GM21723 (cell line): ENCODE measurements at regions not wholly inside any gene's neighbourhood (a gene's known extent, or its start where the extent isn't known, plus 50 kb on each side); places are given as distances from the start of the nearest gene placed in this dataset.
A peak's percentile ranks its signal among the peaks of the same experiment; 100 is the strongest.
"Not testable (repeated sequence)": the region's sequence is repeated elsewhere in the genome, so short reads cannot be mapped to it uniquely, and the experiment has no call there.

Experiments used
- ATAC-seq: cut with Tn5 transposase; IDR thresholded peaks from one replicate; pipeline ENCODE4 v1.9.1; 2021; ENCODE audit warnings: mild to moderate bottlenecking, moderate library complexity; ENCODE audit not compliant: unreplicated experiment

DNA sequence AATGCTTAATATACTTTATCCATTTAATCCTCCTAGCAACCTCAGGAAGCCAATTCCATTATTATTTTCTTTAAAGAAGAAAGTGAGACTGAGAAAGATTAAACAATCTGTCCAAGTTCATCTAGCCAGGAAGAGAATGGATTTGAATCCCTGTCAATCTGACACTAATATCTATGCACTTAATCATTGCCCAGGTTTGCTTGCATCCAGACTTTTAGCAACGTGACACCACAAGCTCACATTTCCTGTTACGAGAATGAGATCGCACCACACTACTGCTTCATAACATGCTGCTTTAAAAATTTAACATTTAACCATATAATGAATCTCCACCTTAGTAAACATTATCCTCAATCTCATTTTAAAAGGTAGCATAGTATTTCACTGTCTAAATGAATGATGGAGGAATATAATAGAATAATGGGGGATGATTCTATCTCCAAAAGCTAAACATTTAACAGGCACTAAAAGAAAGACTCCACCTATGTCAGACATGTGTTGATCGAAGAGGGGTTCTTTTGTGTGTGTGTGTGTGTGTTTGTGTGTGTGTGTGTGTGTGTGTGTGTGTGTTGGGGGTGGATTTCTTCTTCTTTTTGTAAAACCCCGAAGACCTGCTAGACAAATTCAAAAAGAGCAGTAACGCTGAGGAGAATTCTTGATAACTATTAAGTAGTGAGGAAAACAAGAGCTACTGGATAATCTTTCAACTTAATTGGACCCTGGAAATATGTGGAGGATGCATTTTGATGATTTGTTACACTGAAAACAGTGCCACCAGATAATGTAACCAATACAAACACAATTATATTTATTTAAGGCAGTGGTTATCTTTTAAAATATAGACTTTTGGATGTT is 138.7 kb upstream of the NR3C1 start:
- ATAC-seq = no peak

DNA sequence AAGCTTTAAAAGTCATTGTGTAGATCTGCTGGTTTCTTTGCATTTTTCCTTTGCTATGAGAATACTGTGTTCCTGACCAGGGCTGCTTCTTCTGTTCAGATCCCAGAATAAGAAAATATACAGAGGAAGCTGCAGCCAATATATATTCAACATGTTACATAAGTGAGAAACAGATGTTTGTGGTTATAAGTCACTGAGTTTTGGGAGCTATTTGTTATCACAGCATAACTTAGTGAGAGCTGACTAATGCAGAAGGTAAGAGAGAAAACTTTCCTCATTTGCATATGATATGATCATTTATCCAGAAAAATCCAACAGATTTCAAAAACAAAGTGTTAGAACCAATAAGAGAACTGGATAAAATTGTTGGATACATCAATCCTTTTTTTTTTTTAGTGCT is 136.3 kb upstream of the NR3C1 start:
- no peak for ATAC-seq

DNA sequence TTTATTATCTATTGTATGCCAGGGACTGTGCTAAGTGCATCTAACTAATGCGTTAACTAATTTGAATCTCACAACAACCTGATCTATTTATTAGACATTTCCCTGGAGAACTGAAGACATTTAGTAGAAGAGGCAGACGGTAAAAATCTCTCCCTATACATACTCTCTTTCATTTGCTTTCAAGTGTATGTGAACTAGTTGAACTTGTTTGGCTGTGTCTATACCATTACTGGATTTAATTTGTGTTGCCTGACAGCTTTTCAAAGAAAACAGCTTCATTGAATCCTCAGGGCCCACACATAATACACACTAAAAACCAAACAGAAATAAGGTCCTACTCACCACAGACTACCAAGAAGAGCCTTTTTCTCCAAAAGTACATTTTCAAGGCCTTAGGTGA is 133.6 kb upstream of the NR3C1 start:
- ATAC-seq = no peak

DNA sequence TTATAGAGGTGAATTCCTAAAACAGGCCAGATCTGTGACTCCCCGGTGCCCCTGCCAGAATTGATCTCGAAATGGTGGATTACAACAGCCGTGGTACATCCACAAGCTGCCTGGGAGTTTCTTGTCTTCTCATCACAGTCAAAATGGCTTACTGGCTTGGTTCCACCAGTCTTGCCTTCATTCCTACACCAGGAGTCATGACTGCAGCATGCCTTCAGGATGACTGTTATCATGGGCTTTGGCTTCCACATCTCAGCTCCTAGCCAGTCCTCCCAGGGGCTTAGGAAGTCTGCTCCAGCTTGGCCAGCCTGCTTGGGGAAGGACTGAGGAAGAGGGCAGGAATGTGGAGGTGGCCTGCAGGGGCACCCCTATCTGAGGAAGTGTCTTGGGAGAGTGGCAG is 132.9 kb upstream of the NR3C1 start:
- ATAC-seq = no peak

DNA sequence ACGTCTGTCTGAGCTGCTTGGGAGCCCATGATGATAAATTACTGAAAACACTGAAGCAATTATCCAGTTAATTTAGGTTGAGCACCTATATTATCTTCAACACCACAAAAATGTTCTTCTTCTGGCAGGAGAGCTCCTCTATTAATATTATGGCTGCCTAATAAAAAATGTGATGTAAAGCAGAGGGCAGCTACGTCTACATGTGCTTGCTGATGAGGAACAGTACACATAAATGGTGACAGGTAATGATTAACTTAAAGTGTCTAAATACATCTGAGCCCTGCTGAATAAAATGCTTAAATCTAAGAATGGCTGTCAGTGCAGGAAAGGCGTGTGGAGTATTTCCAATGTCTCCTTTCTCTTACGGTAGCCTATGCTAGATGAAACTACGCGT is 131.3 kb upstream of the NR3C1 start:
- no peak for ATAC-seq

DNA sequence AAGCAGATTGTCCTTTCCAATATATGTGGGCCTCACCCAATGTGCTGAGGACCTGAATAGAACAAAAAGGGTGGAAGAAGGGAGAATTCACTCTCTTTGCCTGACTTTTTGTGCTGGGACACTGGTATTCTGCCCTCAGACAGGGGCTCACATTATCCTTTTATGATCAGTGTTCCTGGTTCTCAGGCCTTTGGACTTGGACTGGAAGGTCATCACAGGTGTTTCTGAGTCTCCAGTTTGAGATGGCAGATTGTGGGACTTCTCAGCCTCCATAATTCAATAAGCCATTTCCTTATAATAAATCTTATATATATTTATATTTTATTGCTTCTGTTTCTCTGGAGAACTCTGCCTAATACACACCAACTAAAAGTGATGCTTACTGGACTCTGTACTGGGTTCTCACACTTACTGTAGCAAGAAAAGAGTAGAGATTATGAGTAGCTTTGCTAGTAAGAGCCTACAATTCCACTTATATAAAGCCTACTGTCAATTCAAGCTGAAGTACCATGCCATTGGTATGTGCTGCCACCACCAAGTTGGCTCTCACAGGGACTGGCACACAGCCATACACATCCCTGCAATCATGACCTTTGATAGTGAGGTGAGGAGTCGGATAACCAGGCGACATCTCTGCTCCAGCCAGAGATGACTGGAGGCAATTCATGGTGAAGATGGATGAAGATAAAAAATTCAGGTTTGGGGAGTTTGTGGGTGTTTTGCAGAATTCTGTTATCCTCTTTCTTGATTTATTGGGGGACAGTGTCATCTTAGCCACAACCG is 130.7 kb upstream of the NR3C1 start:
- no peak for ATAC-seq

DNA sequence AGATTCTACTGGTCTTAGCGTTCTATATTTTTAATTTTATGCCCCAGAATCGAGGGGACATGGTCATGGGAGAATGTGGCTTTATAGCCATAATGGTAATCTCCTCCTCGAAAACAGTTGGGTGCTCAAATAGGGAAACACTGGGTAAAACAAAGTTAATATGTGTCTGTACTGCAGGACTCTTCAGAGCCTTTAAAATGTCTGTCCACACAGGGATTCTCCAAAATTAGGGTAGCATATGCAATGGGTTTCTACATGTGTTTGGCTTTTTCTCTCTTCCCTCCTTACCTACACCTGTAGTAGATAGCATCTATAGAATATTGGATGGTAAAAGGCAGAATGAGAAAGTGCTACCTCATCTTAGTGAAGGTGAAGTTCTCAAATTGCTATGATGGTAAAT is 130.0 kb upstream of the NR3C1 start:
- no peak for ATAC-seq

DNA sequence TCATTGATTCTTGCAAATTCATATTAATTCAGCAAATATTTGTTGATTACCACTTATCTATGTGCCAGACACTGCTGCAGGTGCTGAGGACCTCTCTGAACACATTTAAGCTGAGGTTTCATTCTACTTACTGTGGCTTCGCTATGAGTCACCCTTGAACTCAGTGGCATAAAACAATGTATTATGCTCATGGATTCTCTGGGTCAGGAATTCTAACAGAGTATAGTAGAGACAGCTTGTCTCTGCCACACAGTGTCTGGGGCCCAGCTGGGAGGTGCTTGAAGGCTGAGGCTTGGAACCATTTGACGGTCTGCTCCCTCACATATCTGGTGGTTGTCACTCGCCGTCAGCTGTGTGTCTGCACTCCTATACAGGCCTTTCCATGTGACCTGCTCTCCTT is 124.3 kb upstream of the NR3C1 start:
- no peak for ATAC-seq

DNA sequence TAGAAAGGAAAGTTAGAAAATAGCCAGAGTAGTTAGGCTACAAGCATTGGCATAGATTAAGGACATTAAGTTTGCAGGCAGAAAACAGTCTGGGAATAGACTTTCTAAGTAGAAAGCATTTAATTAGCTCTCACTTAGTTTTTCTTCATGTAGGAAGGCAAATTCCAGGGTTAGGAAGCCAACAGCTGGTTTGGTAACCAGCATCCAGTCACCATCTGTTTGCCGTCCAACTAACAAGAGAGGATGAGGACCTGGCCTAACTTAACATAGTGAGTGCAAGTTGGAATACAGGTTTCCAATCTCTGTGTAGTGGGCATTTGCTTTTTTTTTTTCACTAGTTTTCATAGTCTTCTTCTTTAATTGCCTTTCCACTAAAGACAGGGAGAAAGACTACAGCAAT is 121.7 kb upstream of the NR3C1 start:
- no peak for ATAC-seq

DNA sequence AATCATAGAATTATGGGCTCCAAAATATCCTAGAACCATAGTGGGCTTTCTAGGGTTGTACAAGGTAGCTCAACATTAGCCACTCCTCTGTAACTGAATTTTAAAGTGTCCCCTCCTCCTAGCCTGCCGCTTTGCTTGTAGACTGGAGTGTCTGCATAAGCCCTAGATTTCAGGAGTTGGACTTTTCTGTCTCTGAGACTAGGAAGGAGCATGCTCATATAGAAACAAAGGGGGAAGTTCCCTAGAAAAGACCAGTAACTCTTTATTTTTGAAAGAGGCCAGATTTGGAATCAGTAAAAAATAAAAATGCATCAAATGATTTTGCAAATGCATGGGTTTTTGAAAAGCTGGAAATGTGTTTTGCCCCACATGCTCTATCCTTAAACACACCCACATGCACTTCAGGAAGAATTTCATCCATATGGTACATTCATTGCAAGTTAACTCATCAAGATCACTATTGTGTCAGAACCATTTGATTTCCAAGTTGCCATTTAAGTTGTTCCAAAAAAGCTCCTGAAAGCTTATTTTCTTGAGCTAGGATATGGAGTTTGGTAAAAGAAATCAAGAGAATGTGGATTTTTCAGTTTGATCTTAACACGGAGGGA is 121.0 kb upstream of the NR3C1 start:
- ATAC-seq = no peak

DNA sequence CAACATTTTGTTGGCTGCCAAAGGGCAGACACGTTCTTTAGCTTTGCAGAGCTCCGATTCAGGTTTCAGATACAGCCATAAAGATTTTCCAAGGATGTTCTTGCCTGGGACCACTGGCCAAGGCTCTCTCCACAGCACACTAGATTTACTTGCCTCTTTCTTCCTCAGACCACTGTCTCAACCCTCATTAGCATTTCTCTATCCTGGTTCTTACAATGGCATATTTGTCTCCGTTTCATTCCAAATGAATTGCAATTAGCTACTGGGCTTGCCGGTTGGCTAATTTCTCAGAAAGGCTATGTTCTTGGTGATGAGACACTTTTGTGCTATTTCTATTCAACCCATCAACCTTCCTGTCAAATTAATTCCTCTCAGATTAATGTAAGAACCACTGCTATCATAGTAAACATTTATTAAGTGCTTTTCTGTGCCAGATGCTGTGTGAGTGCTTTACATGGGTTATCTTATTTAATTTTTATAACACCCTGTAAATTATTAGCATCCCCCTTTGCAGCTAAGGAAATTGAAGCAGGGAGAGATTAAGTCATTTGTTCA is 118.4 kb upstream of the NR3C1 start:
- no peak for ATAC-seq

DNA sequence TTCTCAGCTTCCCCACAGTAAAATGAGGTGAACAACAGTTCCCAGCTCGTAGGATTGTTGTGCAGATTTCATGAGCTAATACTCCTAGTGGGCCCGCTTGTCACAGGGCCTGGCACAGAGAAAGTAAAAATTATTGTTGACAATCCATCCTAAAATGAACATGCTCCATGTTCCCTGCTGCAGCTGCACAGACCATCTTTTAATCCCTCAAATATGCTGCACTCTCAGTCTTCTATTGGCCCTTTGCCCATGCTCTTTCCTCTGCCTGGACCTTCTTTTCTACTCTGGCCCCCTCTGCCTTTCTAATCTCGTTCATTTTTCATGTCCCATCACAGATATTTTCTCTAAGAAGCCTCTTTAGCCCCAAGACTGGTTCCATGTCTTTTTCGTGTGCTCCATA is 117.7 kb upstream of the NR3C1 start:
- ATAC-seq = no peak

DNA sequence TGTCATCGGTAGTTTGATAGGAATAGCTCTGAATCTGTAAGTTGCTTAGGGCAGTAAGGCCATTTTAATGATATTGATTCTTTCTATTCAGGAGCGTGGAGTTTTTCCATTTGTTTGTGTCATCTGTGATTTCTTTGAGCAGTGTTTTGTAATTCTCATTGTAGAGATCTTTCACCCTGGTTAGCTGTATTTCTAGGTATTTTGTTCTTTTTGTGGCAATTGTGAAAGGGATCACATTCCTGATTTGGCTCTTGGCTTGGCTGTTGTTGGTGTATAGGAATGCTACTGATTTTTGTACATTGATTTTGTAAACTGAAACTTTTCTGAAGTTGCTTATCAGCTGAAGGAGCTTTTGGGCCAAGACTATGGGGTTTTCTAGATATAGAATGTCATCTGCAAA is 115.7 kb upstream of the NR3C1 start:
- ATAC-seq = not testable (repeated sequence)

DNA sequence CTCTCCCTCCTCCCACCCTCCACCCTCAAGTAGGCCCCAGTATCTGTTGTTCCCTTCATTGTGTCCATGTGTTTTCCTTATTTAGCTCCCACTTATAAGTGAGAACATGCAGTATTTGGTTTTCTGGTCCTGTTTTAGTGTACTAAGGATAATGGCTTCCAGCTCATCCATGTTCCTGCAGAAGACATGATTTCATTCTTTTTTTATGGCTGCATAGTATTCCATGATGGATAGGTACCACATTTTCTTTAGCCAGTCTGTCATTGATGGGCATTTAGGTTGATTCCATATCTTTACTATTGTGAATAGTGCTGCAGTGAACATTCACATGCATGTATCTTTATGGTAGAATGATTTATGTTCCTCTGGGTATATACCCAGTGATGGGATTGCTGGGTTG is 114.3 kb upstream of the NR3C1 start:
- not testable (repeated sequence) for ATAC-seq

DNA sequence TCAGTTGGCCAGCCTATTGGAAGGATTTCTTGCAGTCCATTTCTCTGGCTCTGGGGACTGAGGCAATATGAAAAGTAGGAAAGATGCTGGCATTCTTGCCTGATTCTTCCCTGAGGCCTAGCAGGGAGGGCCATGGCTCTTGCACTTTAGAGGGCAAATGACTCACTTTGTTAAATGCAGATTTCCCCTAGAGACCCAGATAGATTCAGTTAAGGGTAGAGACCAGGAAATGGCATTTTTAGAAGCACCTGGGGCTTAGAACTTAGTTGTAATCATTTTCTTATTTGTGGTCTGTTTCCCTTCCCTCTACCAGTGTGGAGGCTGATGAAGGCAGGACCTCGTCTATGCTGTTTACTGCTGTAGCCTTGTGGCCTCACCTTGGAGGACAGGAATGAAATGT is 112.8 kb upstream of the NR3C1 start:
- no peak for ATAC-seq

DNA sequence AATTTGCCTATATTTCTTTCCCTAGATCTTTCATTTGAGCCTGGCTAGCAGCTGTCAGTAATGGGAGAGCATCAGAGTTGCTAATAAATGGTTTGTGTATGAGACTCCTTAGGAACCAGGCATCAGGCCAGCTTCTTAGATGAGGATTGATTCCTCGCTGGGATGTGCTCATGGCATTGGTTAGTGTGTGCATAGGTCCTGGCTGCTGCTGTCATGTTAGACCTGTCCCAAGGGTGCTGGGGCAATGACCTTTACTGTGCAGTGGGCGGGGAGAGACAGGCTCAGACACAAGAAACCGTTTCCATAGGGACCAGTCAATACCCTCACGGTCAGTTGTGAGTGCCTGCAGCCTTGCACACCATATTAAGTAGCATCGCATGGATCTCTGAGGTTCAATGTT is 112.3 kb upstream of the NR3C1 start:
- ATAC-seq = no peak

DNA sequence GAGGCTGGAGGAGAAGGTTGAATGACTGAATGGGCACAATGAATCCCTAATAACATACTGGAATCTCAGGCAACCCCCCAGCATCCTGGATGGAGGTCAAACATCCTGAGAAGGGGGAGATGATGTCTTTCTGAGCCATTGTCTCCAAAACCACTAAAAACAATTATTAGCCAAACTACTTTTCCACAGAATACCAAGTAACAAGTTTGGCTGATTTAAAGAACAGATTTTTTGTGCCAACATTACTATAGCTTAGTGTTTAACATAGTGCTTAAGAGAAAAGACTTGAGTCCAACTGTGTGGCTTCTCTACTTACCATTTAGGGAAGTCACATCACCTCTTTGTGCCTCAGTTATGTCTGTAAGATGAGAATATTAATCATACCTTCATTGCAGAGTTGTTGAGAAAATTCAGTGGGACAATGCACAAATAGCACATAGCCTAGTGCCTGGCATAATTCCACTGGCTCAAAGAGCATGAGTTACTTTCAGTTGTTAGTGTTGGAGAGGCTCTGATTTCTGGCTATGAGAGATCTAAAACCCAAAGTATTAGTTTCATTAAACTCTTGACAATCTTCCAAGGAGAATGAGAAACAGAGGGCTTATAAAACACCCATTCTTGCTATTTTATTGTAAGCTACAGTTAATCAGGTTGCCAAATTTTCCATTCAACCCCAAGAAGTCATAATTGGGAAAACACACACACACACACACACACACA is 111.3 kb upstream of the NR3C1 start:
- no peak for ATAC-seq

DNA sequence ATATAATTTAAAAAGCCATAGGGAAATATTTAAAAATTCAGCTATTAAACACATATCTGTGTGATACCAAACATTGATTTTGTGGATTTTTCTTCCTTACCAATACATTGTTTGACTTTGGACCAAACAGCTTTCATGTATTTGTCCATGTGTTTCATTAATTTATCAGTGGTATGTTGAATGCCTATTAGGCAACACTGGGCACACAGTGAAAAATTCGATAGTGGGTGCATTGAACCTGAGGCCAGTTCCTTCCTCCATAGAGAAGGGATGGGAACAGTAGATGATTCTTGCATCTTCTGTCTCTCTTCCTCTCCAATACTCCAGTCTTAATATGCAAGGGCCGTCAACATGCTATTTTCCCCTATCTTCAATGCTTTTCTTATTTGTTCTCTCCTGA is 110.2 kb upstream of the NR3C1 start:
- ATAC-seq = no peak

DNA sequence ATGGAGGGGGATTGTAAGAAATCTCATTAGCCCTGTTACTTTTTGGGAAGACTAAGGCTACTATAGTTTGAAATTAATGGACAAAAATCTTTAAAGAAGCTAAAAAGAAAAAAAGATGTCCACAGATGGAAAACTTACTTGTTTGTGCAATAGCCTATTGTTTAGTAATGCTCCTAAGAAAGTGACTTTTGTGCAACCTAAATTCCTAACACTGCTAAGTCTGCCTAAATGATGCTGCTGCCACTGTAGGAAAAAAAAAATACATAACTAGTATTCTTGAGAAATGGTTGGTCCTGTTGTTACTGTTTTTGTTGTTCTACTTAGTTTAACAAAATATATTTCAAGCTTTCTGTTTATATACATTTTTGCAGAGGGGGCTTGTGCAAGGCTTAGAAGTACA is 108.2 kb upstream of the NR3C1 start:
- ATAC-seq = no peak

DNA sequence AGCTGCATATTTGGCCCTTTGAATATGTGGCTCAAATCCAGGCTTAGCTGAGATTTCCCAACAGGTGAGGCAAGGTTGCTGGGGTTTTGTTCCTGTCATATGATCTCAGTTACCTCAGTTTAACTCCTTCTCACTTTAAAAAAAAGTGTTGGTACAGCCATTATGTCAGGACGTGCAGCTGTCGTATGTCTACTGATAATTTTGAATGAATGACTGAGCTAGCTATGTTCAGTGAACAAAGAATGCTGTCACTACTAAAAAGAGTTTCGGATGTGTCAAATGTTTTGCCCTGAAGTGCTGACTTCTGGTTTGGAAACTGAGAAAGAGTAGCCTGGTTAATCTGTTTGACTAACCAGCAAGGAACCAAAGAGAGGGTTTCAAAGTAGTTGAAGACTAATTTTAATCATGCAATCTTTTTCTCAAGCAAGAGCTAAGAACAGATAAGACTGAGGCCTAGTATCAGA is 106.3 kb upstream of the NR3C1 start:
- ATAC-seq = peak; percentile 94
